GM19395 (cell line): ENCODE measurements at regions not wholly inside any gene's neighbourhood (a gene's known extent, or its start where the extent isn't known, plus 50 kb on each side); places are given as distances from the start of the nearest gene placed in this dataset.

Source experiments
- ATAC-seq: cut with Tn5 transposase; IDR thresholded peaks from one replicate; pipeline ENCODE4 v1.9.1; 2021; ENCODE audit warnings: mild to moderate bottlenecking, moderate library complexity; ENCODE audit not compliant: unreplicated experiment

- ATAC-seq = no peak
Observed at GRCh38 chr2:144333143-144333555, 186.8 kb downstream of the ZEB2 start.

DNA sequence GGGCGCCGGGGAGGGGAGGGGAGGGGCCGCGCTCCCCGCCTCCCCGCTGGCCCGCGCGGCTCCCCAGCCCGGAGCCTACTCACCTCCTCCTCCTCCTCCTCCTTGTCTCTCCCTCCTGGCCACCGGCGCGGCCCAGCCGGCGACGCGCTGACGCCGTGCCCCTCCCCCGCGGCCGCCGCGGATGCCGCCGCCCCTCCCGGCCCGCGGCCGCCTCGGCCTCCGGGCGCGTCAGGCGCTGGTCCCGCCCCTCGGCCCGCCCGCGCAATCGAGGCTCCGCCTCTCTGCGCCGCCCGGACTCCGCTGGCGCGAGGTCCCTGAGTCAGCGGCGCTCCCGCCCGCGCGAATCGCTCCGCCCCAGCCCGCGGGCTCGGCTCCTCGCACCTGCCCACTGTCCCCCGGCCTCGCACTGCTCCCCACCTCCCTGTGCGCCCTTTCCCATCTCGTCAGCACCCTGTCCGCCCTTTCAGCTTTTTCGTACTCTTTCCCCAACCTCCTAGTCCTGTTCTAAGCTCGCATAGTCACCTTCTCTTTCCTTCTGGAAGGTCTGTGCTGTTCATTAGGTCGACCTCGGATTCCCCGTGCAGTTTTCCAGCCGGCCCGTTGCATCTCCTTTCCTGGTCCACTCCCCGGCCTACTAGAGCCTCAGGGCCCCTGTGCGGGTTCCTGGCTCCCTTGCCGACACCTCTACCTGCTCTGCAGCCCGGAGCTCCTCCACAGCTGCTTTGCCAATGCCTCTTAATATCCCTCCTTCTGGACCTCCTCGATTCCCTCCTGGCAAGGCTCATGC, 187.4 kb downstream of the ZEB2 start:
- peak; percentile 88 for ATAC-seq

DNA sequence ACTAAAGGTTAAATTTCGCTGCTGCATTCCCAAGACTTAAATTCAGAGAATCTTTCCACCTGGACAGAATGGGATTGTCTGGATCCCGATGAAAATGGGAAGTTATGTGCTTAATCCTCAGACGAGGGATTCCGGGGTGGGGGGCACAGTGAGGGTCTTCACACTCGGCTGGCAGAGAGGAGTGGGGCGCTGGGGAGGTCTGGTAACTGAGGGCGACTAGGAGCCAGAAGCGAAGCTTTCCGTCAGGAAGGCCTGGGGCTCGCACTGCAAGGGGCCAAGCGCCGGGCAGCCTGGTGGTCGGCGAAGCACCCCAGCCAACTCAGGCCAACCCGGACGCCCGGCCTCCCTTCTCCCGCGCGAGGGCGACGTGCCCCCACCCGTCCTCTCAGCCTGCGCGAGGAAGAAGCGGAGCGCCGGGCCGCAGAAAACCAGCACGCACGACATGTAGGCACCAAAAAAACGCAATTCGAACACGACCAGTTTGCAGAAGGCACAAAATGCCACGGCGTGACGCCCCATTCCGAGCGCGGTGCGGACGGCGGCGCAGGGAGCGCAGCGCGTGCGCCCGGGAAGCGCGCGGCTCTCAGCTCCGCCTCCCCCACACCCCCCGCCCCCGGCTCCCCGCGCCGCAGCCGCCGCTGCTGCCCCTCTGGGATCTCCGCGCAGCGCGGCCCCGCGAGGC, 188.1 kb downstream of the ZEB2 start:
- peak; percentile 54 for ATAC-seq

GRCh38 chr2:144330951-144331673, 188.8 kb downstream of the ZEB2 start:
- no peak for ATAC-seq

DNA sequence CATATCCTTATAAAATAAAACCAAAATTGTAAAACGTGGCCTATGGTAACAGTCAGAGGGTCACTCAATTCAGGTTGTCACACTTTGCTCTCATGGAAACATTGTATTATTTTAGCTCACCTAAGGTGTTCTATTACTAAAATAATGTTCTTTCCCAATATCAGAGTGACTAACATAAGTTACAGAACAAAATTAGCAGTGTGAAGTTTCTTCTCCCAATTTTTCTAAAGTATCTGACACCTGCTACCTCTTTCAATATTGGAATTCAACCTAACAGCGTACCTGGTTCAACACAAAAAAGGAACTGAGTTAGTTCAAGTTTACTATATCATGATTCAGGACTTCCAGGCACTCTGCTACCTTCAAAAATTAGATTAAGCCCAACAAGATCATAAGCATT, 190.4 kb downstream of the ZEB2 start:
- ATAC-seq = no peak

DNA sequence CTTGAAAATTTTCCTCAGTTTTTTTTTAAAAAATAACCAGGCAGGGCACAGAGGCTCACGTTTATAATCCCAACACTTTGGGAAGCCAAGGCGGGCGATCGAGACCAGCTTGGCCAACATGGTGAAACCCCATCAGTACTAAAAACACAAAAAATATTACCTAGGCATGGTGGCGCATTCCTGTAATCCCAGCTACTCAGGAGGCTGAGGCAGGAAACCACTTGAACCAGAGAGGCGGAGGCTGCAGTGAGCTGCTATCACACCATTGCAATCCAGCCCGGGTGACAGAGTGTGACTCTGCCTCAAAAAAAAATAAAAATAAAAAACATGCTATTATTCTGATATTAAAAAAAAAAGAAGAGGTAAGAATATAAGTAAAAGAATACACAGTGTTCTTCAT, 191.0 kb downstream of the ZEB2 start:
- ATAC-seq = no peak

GRCh38 chr2:144326825-144327224, 193.1 kb downstream of the ZEB2 start:
- no peak for ATAC-seq

- ATAC-seq = peak; percentile 75
Observed at GRCh38 chr2:144325086-144325485, 194.8 kb downstream of the ZEB2 start.

DNA sequence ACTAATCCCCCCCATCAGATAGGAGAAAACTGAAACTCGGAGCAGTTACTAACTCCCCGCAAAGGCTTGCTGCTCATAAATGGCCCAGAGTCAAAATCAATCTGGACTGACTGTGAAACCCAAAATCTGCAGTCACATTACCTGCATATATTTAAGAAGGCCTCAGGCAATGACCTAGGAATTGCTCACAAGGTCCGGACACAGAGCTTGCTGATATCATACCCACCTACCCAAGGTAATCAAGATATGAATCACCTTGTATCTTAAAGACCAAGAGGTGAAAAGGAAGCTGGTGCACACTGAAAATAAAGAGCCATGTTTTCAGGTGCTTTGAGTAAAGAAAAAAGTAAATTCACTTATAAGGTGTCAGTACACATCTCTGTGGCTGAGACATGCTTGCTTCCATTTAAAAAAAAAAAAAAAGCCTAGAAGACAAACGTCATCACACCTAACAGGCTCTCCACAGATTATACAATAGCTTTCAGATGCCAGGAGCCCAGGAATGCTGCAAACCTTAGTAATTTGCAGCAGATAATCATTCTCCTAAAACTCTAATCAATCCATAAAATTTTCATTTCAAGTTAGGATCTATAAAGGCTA, 195.4 kb downstream of the ZEB2 start:
- peak; percentile 47 for ATAC-seq

DNA sequence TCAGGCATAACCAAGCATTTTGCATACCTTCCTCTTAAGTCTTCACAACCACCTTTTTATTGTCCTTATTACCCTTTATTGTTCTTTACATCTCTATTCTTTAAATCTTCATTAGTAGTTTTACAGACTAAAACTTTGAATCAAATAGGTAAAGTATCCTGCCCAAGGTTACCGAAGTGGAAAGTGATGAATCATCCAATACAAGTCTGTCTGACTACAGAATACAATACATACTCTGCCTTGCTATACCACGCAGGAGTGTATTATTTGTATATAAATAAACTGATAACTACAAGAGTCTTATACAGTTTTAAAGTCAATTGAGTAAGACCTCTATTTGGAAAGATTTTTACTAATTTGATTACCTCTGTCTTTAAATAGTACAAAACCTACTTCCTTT, 196.0 kb downstream of the ZEB2 start:
- ATAC-seq = peak; percentile 47

DNA sequence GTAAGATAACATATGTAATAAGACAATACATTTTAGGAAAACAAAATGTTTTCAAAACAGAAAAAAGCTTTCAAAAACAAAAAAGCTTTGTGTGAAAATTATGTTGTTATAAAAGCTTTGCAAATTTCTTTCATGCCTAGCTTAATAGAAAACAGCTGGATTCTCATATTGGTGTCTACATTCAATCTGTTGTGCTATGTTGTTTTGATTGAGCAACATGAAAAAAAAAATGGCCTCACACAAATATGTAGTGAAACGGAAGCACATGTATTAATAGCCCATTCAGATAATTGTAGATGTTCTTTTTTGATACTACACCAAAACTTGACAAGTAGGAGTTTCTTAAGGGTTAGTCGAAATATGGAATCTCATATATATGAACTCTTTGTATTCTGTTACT, 197.5 kb downstream of the ZEB2 start:
- no peak for ATAC-seq

GRCh38 chr2:144320491-144320890, 199.4 kb downstream of the ZEB2 start:
- no peak for ATAC-seq

DNA sequence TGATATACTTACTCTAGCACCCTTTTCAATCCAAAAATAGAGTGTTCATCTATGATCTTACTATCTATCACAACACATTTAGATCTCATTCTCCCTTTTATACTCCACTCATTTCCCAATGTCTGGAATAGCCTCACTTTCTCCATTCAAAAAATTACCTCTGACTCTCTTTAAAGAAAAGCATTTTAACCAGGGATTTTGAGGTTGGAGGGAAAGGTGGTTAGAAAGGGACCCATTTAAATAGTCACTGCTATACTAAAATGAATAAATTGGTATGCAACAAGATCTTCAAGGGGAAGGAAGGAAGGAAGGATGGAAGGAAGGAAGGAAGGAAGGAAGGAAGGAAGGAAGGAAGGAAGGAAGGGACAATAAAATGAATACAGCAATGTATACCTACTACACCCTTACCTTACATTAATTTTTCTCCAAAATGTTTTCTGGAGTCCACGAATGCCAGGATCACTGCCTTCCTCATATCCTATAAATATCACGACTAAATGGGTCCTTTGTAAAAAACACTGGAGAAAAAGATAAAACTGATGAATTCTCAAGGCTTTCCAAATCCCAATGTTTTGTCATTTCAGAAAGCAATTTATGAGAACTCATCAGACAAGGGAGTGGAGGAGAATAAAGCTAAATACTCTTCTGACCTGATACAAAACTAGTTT, 202.7 kb downstream of the ZEB2 start:
- ATAC-seq = no peak

- no peak for ATAC-seq
Observed at GRCh38 chr2:144310889-144311608, 208.9 kb downstream of the ZEB2 start.

- no peak for ATAC-seq
Observed at GRCh38 chr2:144310484-144310883, 209.4 kb downstream of the ZEB2 start.

DNA sequence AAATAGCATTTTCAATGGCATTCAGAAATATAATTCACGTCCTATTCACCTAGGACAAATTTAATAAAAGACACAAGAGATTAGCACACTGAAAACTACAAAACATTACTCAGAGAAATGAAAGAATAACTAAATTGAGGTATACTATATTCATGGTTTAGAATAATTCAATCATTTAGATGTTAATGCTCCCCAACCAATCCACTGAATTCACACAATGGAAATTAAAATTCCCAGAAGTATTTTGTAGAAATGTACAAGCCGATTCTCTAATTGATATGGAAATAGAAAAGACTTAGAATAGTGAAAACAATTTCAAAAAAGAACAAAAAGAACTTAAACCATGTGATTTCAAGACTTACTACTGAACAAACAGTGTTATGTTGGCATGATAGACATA, 212.2 kb downstream of the ZEB2 start:
- no peak for ATAC-seq

- no peak for ATAC-seq
Observed at GRCh38 chr2:144304202-144304601, 215.7 kb downstream of the ZEB2 start.

GRCh38 chr2:144300632-144301031, 219.3 kb downstream of the ZEB2 start:
- no peak for ATAC-seq

DNA sequence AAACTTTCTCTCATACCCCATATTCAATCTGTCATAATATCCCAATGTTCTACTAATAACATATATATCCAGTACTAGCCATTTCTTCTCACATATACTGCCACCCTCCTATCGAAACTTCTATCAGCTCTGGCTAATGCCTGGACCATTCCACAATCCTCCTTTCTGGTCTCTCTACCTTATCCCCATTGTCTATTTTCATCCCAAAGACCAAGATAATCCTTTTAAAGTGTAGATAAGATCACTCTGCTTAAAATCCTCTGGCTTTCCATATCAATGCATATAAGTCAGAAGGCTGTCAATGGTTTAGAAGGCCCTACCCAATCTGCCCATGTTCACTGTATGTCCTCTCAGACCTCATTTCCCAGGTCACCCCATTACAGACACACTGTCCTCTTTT, 229.6 kb downstream of the ZEB2 start:
- ATAC-seq = no peak

DNA sequence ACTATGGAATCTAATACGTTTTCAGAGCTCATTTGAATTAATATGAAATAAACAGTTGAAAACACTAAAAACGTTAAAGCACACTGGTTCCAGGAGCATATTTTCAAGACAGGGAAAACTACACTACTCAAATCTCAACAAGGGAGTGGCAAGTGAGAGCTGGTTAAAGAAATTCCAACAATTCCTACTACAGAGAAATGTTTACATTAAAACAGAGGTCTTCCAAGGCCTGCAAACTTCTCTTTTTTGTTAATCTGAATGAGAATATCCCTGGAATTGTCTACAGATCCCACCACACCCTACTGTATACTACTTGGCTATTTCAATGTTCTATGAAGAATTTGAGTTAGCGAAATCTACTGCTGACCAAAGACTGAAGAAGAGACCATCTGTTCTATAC, 231.5 kb downstream of the ZEB2 start:
- no peak for ATAC-seq
